ENCODE measurements at regions not wholly inside any gene's neighbourhood (a gene's known extent, or its start where the extent isn't known, plus 50 kb on each side); places are given as distances from the start of the nearest gene placed in this dataset.
"Not testable (repeated sequence)": the region's sequence is repeated elsewhere in the genome, so short reads cannot be mapped to it uniquely, and the experiment has no call there.

DNA sequence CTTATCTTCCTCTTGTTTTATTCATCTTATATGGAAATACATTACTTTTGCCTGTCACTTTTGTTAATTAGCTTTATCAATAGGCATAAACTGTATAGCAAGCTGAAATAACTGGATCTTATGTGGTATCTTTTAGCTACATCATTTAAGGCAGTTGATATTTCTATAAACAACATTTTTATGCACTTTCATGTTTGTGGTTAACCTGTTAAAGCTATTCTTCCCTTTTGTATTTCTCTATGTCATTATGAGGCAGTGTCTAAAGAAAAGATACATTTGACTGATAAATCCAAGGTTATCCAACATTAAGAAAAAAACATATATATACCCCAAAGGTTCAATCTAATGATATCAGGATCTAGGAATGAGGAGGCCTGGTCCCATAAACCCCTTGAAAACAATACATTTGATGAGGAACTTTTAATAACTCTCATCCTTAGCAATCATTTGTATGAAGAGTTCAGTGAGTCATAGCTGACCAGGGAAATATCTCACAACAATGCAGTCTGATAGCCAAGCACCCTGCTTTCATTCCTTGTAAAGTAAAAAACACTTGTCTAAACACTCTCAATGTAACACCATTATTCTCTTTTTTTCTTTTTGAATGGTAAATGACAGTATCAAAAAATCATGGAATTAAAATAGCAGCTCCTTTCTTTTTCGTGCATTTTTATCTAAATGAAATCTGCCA lies 300.9 kb downstream of the NEBL start:
- H3K4me3 Mint-ChIP-seq = peak overlapping the region; percentile 29 to 75 (median 72)
- peaks cover 44 to 56% of the 10 kb centered on the region in 2 donors for H3K4me1 Mint-ChIP-seq
- peaks cover 4 to 6% (median 5%) of the 10 kb centered on the region in 3 donors for H3K36me3 Mint-ChIP-seq
- H3K9me3 Mint-ChIP-seq = peaks cover 0 to 3% (median 0%) of the 10 kb centered on the region in 6 donors
- DNase-seq = peak; percentile 19 to 42 (median 19)
- H3K27me3 Mint-ChIP-seq (ENCODE audit: low read depth in 3 of 3) = peaks cover 0 to 6% (median 0%) of the 10 kb centered on the region in 3 donors
- peak overlapping the region; percentile 11 to 87 (median 72) for H3K27ac Mint-ChIP-seq

DNA sequence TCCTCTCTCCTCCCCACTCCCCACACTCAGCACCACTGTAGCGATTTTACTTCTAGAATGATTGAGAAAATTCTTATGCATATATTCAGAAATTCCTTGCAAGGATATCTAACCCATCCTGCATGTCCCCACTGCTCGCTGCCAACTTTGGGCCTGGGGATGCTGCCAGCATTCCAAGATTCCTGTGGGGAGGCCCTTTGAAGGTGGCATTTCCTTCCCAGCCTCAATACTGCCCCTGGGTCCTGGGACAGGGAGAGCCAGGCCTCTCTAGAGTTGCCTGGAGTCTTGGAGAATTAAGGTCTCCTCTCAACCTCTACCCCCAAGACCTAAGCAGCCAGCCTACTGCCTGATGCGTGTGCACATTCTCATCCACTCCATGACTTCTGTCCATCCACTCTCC lies 303.5 kb downstream of the NEBL start:
- no peak overlapping the region for H3K27ac Mint-ChIP-seq
- peaks cover 55 to 70% of the 10 kb centered on the region in 2 donors for H3K4me1 Mint-ChIP-seq

DNA sequence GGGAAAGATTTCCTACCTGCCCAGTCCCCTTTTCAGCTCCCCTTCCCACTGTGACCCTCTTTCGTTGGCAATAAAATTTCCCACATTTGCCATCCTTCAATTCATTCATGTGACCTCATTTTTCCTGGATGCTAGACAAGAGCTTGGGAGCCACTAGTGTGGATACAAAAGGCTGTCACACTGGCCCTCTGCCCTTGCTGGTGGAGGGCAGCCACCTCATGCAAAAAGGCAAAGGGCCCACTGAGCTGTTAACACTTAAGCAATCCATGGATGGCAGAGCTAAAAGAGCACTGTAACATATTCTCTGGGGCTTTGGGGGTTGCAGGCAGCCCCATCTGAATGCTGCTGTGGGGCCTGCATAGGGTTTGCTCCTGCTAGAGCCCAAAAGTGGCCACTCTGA lies 315.1 kb downstream of the NEBL start:
- Mint-ChIP-seq H3K9me3 (peaks cover 16 to 29% (median 24%) of the 10 kb centered on the region in 6 donors), H3K27ac (no peak overlapping the region), H3K36me3 (peaks cover 20 to 25% (median 21%) of the 10 kb centered on the region in 3 donors), H3K27me3 (ENCODE audit: low read depth in 3 of 3) (peaks cover 0 to 4% (median 0%) of the 10 kb centered on the region in 3 donors), H3K4me3 (no peak overlapping the region), H3K4me1 (peaks cover 1 to 26% of the 10 kb centered on the region in 2 donors)
- DNase-seq = no peak

More for the DNA sequence above, 303.5 kb downstream of the NEBL start:
- Mint-ChIP-seq H3K4me3 (no peak overlapping the region), H3K36me3 (peaks cover 0 to 4% (median 0%) of the 10 kb centered on the region in 3 donors), H3K27me3 (ENCODE audit: low read depth in 3 of 3) (peaks cover 0 to 2% (median 2%) of the 10 kb centered on the region in 3 donors), H3K9me3 (peaks cover 0 to 3% (median 0%) of the 10 kb centered on the region in 6 donors)
- DNase-seq = no peak

DNA sequence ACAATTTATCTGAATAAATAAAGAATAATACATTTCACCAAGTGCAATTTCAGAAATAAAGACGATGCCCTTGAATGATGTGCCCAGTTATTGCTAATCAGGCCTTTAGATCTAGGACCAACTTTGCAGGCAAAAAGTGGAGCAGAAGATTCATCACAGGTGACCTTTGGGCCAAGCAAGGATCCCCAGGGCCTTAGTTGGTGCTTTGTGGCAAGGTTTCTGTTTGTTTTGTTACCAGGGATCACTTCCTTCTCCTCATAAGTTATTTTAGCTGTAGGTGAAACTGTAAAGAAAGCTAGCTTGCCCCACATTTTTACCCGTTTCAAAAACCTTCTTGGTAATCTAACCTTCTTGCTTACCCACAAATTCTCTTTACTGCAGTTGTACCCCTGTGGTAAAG lies 323.2 kb downstream of the NEBL start:
- Mint-ChIP-seq H3K9me3 (peaks cover 0 to 3% (median 0%) of the 10 kb centered on the region in 6 donors), H3K4me3 (no peak overlapping the region), H3K4me1 (peaks cover 21 to 36% of the 10 kb centered on the region in 2 donors), H3K36me3 (no peaks in the 10 kb centered on the region), H3K27me3 (ENCODE audit: low read depth in 3 of 3) (peaks cover 0 to 3% (median 1%) of the 10 kb centered on the region in 3 donors), H3K27ac (peak overlapping the region in 4 of 6 donors; percentile 7 to 58 (median 42))
- no peak for DNase-seq

DNA sequence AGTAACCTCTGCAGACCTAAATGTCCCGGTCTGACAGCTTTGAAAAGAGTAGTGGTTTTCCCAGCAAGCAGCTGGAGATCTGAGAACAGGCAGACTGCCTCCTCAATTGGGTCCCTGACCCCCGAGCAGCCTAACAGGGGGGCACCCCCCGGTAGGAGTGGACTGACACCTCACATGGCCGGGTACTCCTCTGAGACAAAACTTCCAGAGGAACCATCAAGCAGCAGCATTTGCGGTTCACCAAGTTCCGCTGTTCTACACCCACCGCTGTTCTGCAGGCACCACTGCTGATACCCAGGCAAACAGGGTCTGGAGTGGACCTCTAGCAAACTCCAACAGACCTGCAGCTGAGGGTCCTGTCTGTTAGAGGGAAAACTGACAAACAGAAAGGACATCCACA lies 341.1 kb downstream of the NEBL start:
- not testable (repeated sequence) for H3K36me3 Mint-ChIP-seq; H3K4me3 Mint-ChIP-seq; DNase-seq; H3K27ac Mint-ChIP-seq; H3K27me3 Mint-ChIP-seq (ENCODE audit: low read depth in 3 of 3)
- peaks cover 0 to 19% (median 13%) of the 10 kb centered on the region in 6 donors for H3K9me3 Mint-ChIP-seq
- peaks cover 14 to 21% of the 10 kb centered on the region in 2 donors for H3K4me1 Mint-ChIP-seq

DNA sequence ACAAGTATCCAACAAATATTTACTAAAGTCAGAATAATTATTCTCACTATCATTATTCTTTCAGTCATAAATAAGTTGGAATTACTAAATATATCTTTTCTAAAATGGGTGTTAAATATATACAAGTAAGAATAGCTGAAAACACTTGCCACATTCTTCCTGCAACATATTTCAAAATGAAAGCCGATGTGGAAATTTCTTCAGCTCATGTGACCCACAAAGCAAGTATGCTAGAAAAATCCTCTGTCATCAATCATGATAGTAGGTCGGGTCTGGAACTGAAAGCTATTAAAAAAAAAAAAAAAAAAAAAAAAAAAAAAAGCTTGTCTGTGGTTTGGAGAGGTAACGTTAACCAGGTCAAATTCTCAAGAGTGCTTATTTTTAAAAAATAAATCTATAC lies 344.7 kb downstream of the NEBL start:
- Mint-ChIP-seq H3K36me3 (peaks cover 0 to 5% (median 3%) of the 10 kb centered on the region in 3 donors), H3K27me3 (ENCODE audit: low read depth in 3 of 3) (peaks cover 0 to 4% (median 2%) of the 10 kb centered on the region in 3 donors), H3K4me3 (no peak overlapping the region), H3K9me3 (peaks cover 0 to 7% (median 4%) of the 10 kb centered on the region in 6 donors), H3K27ac (no peak overlapping the region), H3K4me1 (peaks cover 14 to 21% of the 10 kb centered on the region in 2 donors)
- peak; percentile 6 to 11 (median 9) for DNase-seq

DNA sequence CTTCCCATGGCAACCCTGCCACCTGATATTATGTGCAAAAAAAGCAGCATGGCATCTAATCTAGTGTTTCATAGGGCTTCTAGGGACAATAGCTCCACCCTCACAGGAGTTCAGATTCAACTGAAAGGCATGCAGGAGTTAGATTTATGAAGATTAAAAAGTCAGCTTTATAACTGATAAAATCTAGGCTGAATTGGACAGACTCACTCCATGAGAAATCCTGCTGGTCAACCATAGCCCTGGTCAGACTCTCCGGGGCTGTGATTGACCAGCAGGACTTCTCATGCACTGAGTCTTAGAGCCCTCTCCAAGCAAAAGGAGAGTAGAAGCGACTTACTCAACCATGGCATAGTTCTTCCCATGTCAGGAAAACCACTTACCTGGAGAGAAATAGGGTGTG lies 345.4 kb downstream of the NEBL start:
- no peak for DNase-seq
- Mint-ChIP-seq H3K27me3 (ENCODE audit: low read depth in 3 of 3) (peaks cover 0 to 4% (median 2%) of the 10 kb centered on the region in 3 donors), H3K4me3 (no peak overlapping the region), H3K36me3 (peaks cover 0 to 5% (median 3%) of the 10 kb centered on the region in 3 donors), H3K9me3 (peaks cover 0 to 7% (median 2%) of the 10 kb centered on the region in 6 donors), H3K27ac (no peak overlapping the region), H3K4me1 (peaks cover 14 to 21% of the 10 kb centered on the region in 2 donors)

DNA sequence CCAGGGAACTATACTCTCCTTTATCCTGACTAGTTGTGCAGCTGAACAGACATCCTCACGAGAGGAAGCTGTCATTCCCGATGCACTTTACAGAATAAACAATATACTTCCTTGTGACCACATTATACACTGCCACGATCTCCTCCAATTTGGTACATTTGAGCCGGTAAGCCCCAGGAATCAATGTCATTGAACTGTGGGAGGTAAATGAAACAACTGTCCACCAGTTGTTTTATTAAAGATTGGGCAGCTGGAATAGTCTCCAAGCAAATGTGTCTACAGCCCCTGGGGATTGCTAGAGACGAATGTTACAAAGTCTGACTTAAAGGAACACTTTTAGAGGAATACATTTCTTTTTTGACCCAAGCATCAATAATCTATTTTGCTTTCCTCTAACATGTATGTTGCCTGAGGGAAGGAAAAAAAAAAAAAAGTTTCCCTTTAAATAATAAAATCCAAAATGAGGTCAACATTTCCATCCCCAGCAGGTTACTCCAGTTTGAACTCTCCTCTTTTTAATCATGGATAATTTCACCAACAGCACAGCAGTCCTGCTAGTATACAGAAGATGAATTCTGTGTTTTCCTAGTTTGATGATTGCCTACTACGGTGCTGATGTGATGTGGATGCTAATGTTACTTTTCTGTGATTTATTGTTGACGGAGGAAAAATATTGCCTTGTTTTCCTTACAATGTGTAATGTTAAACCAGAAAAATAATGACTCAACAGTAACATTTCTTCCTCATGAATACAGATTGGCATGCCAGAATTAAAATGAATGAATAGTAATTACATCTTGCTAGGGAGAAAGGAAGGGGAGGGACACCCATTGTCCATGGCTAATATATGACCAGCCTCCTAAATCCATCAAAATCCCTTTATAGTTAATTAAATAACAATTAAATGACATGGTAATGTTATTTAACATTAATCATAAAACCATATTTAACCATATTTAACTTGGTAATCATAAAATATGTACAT lies 360.9 kb downstream of the NEBL start:
- H3K27me3 Mint-ChIP-seq (ENCODE audit: low read depth in 3 of 3) = peaks cover 0 to 2% (median 0%) of the 10 kb centered on the region in 3 donors
- H3K4me1 Mint-ChIP-seq = no peaks in the 10 kb centered on the region
- H3K9me3 Mint-ChIP-seq = peaks cover 0 to 5% (median 0%) of the 10 kb centered on the region in 6 donors
- H3K27ac Mint-ChIP-seq = no peak overlapping the region
- no peak for DNase-seq
- H3K4me3 Mint-ChIP-seq = no peak overlapping the region
- peaks cover 0 to 11% (median 0%) of the 10 kb centered on the region in 3 donors for H3K36me3 Mint-ChIP-seq

DNA sequence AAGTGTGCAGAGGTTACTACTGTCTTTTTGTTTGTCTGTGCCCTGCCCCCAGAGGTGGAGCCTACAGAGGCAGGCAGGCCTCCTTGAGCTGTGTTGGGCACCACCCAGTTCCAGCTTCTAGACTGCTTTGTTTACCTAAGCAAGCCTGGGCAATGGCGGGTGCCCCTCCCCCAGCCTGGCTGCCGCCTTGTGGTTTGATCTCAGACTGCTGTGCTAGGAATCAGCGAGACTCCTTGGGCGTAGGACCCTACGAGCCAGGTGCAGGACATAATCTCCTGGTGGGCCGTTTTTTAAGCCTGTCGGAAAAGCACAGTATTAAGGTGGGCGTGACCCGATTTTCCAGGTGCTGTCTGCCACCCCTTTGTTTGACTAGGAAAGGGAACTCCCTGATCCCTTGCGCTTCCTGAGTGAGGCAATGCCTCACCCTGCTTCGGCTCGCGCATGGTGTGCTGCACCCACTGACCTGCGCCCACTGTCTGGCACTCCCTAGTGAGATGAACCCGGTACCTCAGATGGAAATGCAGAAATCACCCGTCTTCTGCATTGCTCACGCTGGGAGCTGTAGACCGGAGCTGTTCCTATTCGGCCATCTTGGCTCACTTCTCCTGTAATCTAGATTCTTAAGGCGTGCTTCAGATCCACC lies 365.7 kb downstream of the NEBL start:
- peaks cover 0 to 10% (median 3%) of the 10 kb centered on the region in 6 donors for H3K9me3 Mint-ChIP-seq
- not testable (repeated sequence) for DNase-seq

DNA sequence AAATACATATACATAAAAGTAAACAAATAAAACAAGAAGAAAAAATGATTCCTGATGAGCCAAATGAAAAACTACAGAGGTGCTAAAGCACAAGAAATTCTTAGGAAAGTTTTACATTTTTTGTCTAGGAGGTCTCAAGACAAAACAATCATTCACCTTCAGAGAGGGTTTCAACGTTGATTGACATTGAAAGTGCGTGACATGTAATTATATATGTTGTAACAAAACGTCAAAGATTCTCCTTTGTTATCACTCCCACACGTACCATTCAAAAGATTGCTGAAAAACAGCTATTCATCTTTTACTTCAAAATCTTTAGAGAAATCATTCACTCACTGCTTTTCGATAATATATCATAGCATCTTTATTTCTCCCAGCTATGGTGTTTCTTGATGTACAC lies 375.9 kb downstream of the NEBL start:
- H3K4me1 Mint-ChIP-seq = peaks cover 26 to 46% of the 10 kb centered on the region in 2 donors
- peak overlapping the region in 2 of 5 donors; percentile 1 to 60 for H3K4me3 Mint-ChIP-seq
- no peak for DNase-seq
- peaks cover 0 to 7% (median 4%) of the 10 kb centered on the region in 3 donors for H3K36me3 Mint-ChIP-seq
- peak overlapping the region in 3 of 6 donors; percentile 53 to 74 (median 64) for H3K27ac Mint-ChIP-seq
- H3K9me3 Mint-ChIP-seq = peaks cover 0 to 7% (median 1%) of the 10 kb centered on the region in 6 donors
- H3K27me3 Mint-ChIP-seq (ENCODE audit: low read depth in 3 of 3) = no peaks in the 10 kb centered on the region

More for the DNA sequence above, 365.7 kb downstream of the NEBL start:
- H3K36me3 Mint-ChIP-seq = peaks cover 3 to 15% (median 6%) of the 10 kb centered on the region in 3 donors
- H3K27ac Mint-ChIP-seq; H3K4me1 Mint-ChIP-seq; H3K27me3 Mint-ChIP-seq (ENCODE audit: low read depth in 3 of 3); H3K4me3 Mint-ChIP-seq: not testable (repeated sequence)

DNA sequence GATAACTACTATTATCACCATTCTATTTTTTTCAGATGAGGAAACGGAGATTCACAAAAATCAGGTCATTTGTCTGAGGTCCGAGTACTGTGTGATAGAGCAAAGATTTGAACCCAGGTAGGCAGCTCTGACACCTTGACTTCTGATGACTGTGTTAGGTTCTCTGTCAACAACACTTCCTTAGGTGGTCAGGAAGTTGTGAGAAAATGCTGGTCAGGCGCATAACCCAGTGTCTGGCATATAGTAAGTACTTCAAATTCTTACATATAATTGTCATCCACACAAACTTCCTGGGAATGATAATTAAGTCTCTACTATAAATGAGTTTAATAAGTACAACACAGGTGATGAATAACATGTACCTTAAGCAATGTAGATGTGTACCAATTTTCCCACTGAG lies 381.5 kb downstream of the NEBL start:
- Mint-ChIP-seq H3K27me3 (ENCODE audit: low read depth in 3 of 3) (peaks cover 0 to 6% (median 0%) of the 10 kb centered on the region in 3 donors), H3K27ac (peak overlapping the region in 4 of 6 donors; percentile 1 to 47 (median 42)), H3K9me3 (peaks cover 0 to 2% (median 0%) of the 10 kb centered on the region in 6 donors), H3K36me3 (peaks cover 0 to 4% (median 1%) of the 10 kb centered on the region in 3 donors), H3K4me3 (peak overlapping the region in 4 of 5 donors; percentile 1 to 65 (median 52)), H3K4me1 (peaks cover 26 to 42% of the 10 kb centered on the region in 2 donors)
- peak in 2 of 3 donors; percentile 7 to 13 for DNase-seq

DNA sequence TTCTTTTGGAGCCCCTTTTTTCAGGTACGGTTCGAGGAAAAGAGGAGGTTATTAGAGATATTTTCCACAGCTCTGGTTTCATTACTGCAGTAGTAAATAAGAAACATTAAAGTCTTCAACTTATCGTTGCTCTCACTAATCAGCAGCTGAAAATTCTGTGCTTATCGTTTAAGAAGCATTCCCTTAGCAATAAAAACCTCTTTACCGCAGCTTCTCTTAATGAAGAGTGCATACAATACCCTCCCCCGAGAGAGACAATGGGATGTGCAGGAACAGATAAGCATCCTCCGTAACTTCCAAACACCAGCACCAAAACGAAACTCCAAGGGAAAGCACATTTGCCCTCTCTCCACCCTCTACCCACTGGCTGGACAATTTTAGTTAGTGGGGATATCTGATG lies 384.5 kb downstream of the NEBL start:
- H3K27ac Mint-ChIP-seq = no peak overlapping the region
- DNase-seq = no peak
- no peak overlapping the region for H3K4me3 Mint-ChIP-seq
- H3K27me3 Mint-ChIP-seq (ENCODE audit: low read depth in 3 of 3) = peaks cover 0 to 6% (median 0%) of the 10 kb centered on the region in 3 donors
- peaks cover 0 to 12% (median 7%) of the 10 kb centered on the region in 6 donors for H3K9me3 Mint-ChIP-seq
- peaks cover 0 to 12% (median 9%) of the 10 kb centered on the region in 3 donors for H3K36me3 Mint-ChIP-seq
- H3K4me1 Mint-ChIP-seq = peaks cover 26 to 46% of the 10 kb centered on the region in 2 donors

DNA sequence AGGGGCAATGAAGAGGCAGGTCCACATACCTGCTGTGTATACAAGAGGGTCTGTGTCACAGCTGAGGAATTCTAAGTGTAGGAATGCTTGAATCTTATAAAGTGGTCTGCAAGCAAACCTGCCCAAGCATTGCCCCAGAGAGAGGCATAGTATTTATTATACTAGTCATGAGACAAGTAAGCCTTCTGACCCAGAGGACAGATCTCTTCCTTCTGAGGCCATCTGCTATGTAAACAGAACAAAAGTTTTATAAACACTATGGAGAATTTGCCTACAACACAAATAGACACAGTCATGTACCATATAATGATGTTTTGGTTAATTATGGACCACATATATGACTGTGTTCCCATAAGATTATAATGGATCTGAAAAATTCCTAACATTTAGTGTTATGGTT lies 388.2 kb downstream of the NEBL start:
- Mint-ChIP-seq H3K27me3 (ENCODE audit: low read depth in 3 of 3) (peaks cover 0 to 4% (median 2%) of the 10 kb centered on the region in 3 donors), H3K9me3 (peaks cover 0 to 12% (median 7%) of the 10 kb centered on the region in 6 donors), H3K36me3 (peaks cover 0 to 13% (median 9%) of the 10 kb centered on the region in 3 donors), H3K27ac (peak overlapping the region in 1 of 6 donors; percentile 82), H3K4me3 (peak overlapping the region in 1 of 5 donors; percentile 54), H3K4me1 (peaks cover 13 to 25% of the 10 kb centered on the region in 2 donors)
- DNase-seq = no peak

Data from immature natural killer cell (primary cell).